H9 (cell line): ENCODE measurements at regions not wholly inside any gene's neighbourhood (a gene's known extent, or its start where the extent isn't known, plus 50 kb on each side); places are given as distances from the start of the nearest gene placed in this dataset.

Experiments
- DNase-seq: peaks from one replicate; pipeline ENCODE4 v3.0.0-alpha.2; 2017
- H2AFZ ChIP-seq: one replicate; pipeline ENCODE4 v1.6.1; 2013; ENCODE audit warnings: mild to moderate bottlenecking, low read length, control low read depth, moderate library complexity
- H2AK5ac ChIP-seq: 2 replicates; pipeline ENCODE4 v1.6.1; 2013; ENCODE audit warnings: low read length, control low read depth, mixed read lengths; ENCODE audit not compliant: insufficient read length
- H2BK120ac ChIP-seq: one replicate; pipeline ENCODE4 v1.6.1; 2013; ENCODE audit warnings: low read depth, mild to moderate bottlenecking, low read length, control low read depth, inconsistent platforms; ENCODE audit not compliant: poor library complexity, severe bottlenecking
- H2BK12ac ChIP-seq: 2 replicates; pipeline ENCODE4 v1.6.1; 2013; ENCODE audit warnings: low read length, control low read depth, mixed read lengths, low read depth; ENCODE audit not compliant: insufficient read length
- H2BK15ac ChIP-seq: 2 replicates; pipeline ENCODE4 v1.6.1; 2013; ENCODE audit warnings: low read depth, low read length, control low read depth
- H2BK20ac ChIP-seq: one replicate; pipeline ENCODE4 v1.6.1; 2013; ENCODE audit warnings: low read depth, mild to moderate bottlenecking, low read length, control low read depth, inconsistent platforms; ENCODE audit not compliant: poor library complexity, severe bottlenecking
- H2BK5ac ChIP-seq: 2 replicates; pipeline ENCODE4 v1.6.1; 2013; ENCODE audit warnings: low read length, control low read depth, mixed read lengths; ENCODE audit not compliant: insufficient read length
- H3K14ac ChIP-seq: 2 replicates; pipeline ENCODE4 v1.6.1; 2013; ENCODE audit warnings: low read length, control low read depth; ENCODE audit not compliant: insufficient read depth
- H3K18ac ChIP-seq: 2 replicates; pipeline ENCODE4 v1.6.1; 2013; ENCODE audit warnings: low read depth, mild to moderate bottlenecking, mixed read lengths, low read length, control low read depth; ENCODE audit not compliant: insufficient read length
- H3K23ac ChIP-seq: 2 replicates; pipeline ENCODE4 v1.6.1; 2013; ENCODE audit warnings: low read length, control low read depth, mixed read lengths, low read depth; ENCODE audit not compliant: insufficient read length
- H3K23me2 ChIP-seq: 2 replicates; pipeline ENCODE4 v1.6.1; 2013; ENCODE audit warnings: low read depth, mild to moderate bottlenecking, mixed read lengths, low read length, control low read depth; ENCODE audit not compliant: insufficient read length, poor library complexity, severe bottlenecking
- H3K27ac ChIP-seq: 2 replicates; pipeline ENCODE4 v1.5.1; 2013; ENCODE audit warnings: low read length, control low read depth, mixed read lengths, low read depth; ENCODE audit not compliant: insufficient read length
- H3K27me3 ChIP-seq: 2 replicates; pipeline ENCODE4 v1.6.1; 2013; ENCODE audit warnings: low read length, control low read depth, inconsistent platforms; ENCODE audit not compliant: insufficient read depth
- H3K4ac ChIP-seq: 2 replicates; pipeline ENCODE4 v1.6.1; 2013; ENCODE audit warnings: low read depth, mild to moderate bottlenecking, control low read depth, inconsistent platforms, low read length, moderate library complexity
- H3K4me1 ChIP-seq: 2 replicates; pipeline ENCODE4 v1.6.1; 2013; ENCODE audit warnings: low read length, control low read depth, inconsistent platforms; ENCODE audit not compliant: insufficient read depth
- H3K4me2 ChIP-seq: 2 replicates; pipeline ENCODE4 v1.6.1; 2013; ENCODE audit warnings: low read length, control low read depth, mixed read lengths; ENCODE audit not compliant: insufficient read length, insufficient read depth
- H3K56ac ChIP-seq: 2 replicates; pipeline ENCODE4 v1.6.1; 2013; ENCODE audit warnings: low read depth, mild to moderate bottlenecking, mixed read lengths, low read length, control low read depth; ENCODE audit not compliant: insufficient read length
- H3K79me1 ChIP-seq: 2 replicates; pipeline ENCODE4 v1.6.1; 2013; ENCODE audit warnings: low read depth, mild to moderate bottlenecking, moderate library complexity, low read length, control low read depth, inconsistent platforms; ENCODE audit not compliant: insufficient read depth, poor library complexity, severe bottlenecking
- H3K79me2 ChIP-seq: 2 replicates; pipeline ENCODE4 v1.6.1; 2013; ENCODE audit warnings: low read length, control low read depth, inconsistent platforms; ENCODE audit not compliant: insufficient read depth
- H3K9ac ChIP-seq: 2 replicates; pipeline ENCODE4 v1.6.1; 2013; ENCODE audit warnings: low read length, control low read depth, mixed read lengths; ENCODE audit not compliant: insufficient read length; ENCODE audit errors: extremely low read depth
- H3K9me3 ChIP-seq: one replicate; pipeline ENCODE4 v1.6.1; 2013; ENCODE audit warnings: low read depth, low read length, inconsistent platforms; ENCODE audit not compliant: control insufficient read depth
- H3T11ph ChIP-seq: one replicate; pipeline ENCODE4 v1.6.1; 2013; ENCODE audit warnings: mild to moderate bottlenecking, low read length, control low read depth, inconsistent platforms
- H4K20me1 ChIP-seq: one replicate; pipeline ENCODE4 v1.6.1; 2013; ENCODE audit not compliant: control insufficient read depth, insufficient read length, insufficient read depth
- H4K5ac ChIP-seq: 2 replicates; pipeline ENCODE4 v1.6.1; 2013; ENCODE audit warnings: low read depth, mild to moderate bottlenecking, mixed read lengths, low read length, control low read depth; ENCODE audit not compliant: insufficient read length
- H4K8ac ChIP-seq: replicated peaks from 2 replicates; pipeline ENCODE4 v1.6.1; 2013; ENCODE audit warnings: low read length, control low read depth, mixed read lengths, low read depth; ENCODE audit not compliant: insufficient read length
- H4K91ac ChIP-seq: 2 replicates; pipeline ENCODE4 v1.6.1; 2013; ENCODE audit warnings: low read depth, mild to moderate bottlenecking, moderate library complexity, mixed read lengths, low read length, control low read depth; ENCODE audit not compliant: insufficient read length
- H3K27ac Mint-ChIP-seq, 3 experiments: 2 replicates in 2 of 3; 3 replicates in 1 of 3; pipeline ENCODE4 v1.8.0; 2020 to 2021; ENCODE audit warnings: mixed read lengths in 3 of 3, mild to moderate bottlenecking in 1 of 3, moderate library complexity in 1 of 3
- H3K27me3 Mint-ChIP-seq: 2 replicates; pipeline ENCODE4 v1.8.0; 2021; ENCODE audit warnings: low read depth, mild to moderate bottlenecking, moderate library complexity, mixed read lengths
- H3K36me3 Mint-ChIP-seq, 3 experiments: 2 replicates in 2 of 3; 3 replicates in 1 of 3; pipeline ENCODE4 v1.8.0; 2020 to 2021; ENCODE audit warnings: low read depth in 3 of 3, mixed read lengths in 3 of 3; ENCODE audit not compliant: insufficient read depth in 1 of 3
- H3K4me1 Mint-ChIP-seq, 2 experiments: 2 replicates each; pipeline ENCODE4 v1.8.0; 2020; ENCODE audit warnings: mixed read lengths in 2 of 2
- H3K4me3 Mint-ChIP-seq, 2 experiments: 2 replicates in 1 of 2; 3 replicates in 1 of 2; pipeline ENCODE4 v1.8.0; 2020 to 2021; ENCODE audit warnings: mild to moderate bottlenecking in 2 of 2, mixed read lengths in 2 of 2, moderate library complexity in 1 of 2
- H3K9me3 Mint-ChIP-seq, 2 experiments: 2 replicates in 1 of 2; 3 replicates in 1 of 2; pipeline ENCODE4 v1.8.0; 2020; ENCODE audit warnings: mild to moderate bottlenecking in 2 of 2, mixed read lengths in 2 of 2, moderate library complexity in 1 of 2
- WGBS: extraction: QIAGEN DNeasy Blood & Tissue Kit; methylation state at CpG from one replicate; pipeline ENCODE4 v1.1.7; 2013; ENCODE audit warnings: missing lambda C conversion rate, low lambda C conversion rate, mixed read lengths; ENCODE audit not compliant: insufficient read length; ENCODE audit errors: extremely low coverage; 5-methylcytosine and 5-hydroxymethylcytosine counted together
- TF ChIP-seq, protein P1 (sequence below): fragments of 200-600 bp; sonication (generic); conservative IDR thresholded peaks from 3 replicates; pipeline ENCODE4 v1.8.0; 2021; ENCODE audit warnings: antibody characterized with exemption, mild to moderate bottlenecking

DNA sequence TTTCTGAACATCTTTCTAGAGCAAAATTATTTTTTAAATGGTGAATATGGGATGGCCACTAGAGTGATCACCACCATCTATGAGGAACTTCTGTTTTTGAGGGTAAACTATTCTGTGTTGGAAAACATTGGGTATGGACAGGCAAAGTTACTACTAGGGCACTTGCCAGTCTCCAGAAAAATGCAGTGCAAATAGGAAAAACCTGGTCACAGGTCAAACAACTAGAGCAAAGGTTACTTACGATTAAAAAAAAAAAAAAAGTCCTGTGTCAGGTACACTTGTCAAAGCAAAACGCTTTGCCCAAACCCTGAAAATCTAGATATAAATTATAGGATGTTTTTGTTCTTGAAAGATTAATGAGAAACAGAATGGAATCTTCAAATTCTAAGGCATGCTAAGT lies 66.2 kb downstream of the SLITRK1 start:
- Mint-ChIP-seq H3K36me3 (peaks cover 2 to 9% (median 2%) of the 10 kb centered on the region in 3 experiments; a peak in 3 of 7 replicates), H3K4me1 (peaks cover 5 to 6% of the 10 kb centered on the region in 2 experiments; a peak in 3 of 4 replicates), H3K27ac (no peak overlapping the region), H3K9me3 (no peaks in the 10 kb centered on the region), H3K4me3 (no peak overlapping the region), H3K27me3 (no peaks in the 10 kb centered on the region)
- Histone ChIP-seq H3K9me3 (no peaks in the 10 kb centered on the region), H3K9ac (no peak overlapping the region), H4K5ac (no peak overlapping the region), H4K91ac (no peak overlapping the region), H3K23me2 (no peaks in the 10 kb centered on the region), H3T11ph (no peak overlapping the region), H2AFZ (no peak overlapping the region), H2BK5ac (no peak overlapping the region), H3K79me1 (no peaks in the 10 kb centered on the region), H3K4me1 (no peaks in the 10 kb centered on the region; the same call in 1 of the 2 replicates), H3K27ac (no peak overlapping the region), H3K4me2 (no peak overlapping the region), H3K14ac (no peak overlapping the region), H3K56ac (no peak overlapping the region), H3K18ac (no peak overlapping the region), H4K8ac (no peak overlapping the region), H2BK20ac (no peak overlapping the region), H3K27me3 (no peaks in the 10 kb centered on the region), H2BK120ac (no peak overlapping the region), H3K79me2 (no peaks in the 10 kb centered on the region), H2BK15ac (no peak overlapping the region), H2AK5ac (no peak overlapping the region), H3K4ac (no peak overlapping the region), H3K23ac (no peak overlapping the region), H2BK12ac (no peak overlapping the region), H4K20me1 (no peaks in the 10 kb centered on the region)
- WGBS: no CpG with 5 or more reads among the region's 2 CpGs
- TF ChIP-seq, protein P1, sequence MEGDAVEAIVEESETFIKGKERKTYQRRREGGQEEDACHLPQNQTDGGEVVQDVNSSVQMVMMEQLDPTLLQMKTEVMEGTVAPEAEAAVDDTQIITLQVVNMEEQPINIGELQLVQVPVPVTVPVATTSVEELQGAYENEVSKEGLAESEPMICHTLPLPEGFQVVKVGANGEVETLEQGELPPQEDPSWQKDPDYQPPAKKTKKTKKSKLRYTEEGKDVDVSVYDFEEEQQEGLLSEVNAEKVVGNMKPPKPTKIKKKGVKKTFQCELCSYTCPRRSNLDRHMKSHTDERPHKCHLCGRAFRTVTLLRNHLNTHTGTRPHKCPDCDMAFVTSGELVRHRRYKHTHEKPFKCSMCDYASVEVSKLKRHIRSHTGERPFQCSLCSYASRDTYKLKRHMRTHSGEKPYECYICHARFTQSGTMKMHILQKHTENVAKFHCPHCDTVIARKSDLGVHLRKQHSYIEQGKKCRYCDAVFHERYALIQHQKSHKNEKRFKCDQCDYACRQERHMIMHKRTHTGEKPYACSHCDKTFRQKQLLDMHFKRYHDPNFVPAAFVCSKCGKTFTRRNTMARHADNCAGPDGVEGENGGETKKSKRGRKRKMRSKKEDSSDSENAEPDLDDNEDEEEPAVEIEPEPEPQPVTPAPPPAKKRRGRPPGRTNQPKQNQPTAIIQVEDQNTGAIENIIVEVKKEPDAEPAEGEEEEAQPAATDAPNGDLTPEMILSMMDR: no peak
- DNase-seq: no peak
